ENCODE measurements at regions not wholly inside any gene's neighbourhood (a gene's known extent, or its start where the extent isn't known, plus 50 kb on each side); places are given as distances from the start of the nearest gene placed in this dataset.

GRCh38 chr5:93873211-93873736, 131.9 kb upstream of the POU5F2 start:
- TF ChIP-seq, protein P1, sequence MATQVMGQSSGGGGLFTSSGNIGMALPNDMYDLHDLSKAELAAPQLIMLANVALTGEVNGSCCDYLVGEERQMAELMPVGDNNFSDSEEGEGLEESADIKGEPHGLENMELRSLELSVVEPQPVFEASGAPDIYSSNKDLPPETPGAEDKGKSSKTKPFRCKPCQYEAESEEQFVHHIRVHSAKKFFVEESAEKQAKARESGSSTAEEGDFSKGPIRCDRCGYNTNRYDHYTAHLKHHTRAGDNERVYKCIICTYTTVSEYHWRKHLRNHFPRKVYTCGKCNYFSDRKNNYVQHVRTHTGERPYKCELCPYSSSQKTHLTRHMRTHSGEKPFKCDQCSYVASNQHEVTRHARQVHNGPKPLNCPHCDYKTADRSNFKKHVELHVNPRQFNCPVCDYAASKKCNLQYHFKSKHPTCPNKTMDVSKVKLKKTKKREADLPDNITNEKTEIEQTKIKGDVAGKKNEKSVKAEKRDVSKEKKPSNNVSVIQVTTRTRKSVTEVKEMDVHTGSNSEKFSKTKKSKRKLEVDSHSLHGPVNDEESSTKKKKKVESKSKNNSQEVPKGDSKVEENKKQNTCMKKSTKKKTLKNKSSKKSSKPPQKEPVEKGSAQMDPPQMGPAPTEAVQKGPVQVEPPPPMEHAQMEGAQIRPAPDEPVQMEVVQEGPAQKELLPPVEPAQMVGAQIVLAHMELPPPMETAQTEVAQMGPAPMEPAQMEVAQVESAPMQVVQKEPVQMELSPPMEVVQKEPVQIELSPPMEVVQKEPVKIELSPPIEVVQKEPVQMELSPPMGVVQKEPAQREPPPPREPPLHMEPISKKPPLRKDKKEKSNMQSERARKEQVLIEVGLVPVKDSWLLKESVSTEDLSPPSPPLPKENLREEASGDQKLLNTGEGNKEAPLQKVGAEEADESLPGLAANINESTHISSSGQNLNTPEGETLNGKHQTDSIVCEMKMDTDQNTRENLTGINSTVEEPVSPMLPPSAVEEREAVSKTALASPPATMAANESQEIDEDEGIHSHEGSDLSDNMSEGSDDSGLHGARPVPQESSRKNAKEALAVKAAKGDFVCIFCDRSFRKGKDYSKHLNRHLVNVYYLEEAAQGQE (IDR thresholded peaks at IDR 0.05; ENCODE audit: insufficient read depth in 1 of 2, low read depth in 2 of 2, low read length in 2 of 2): no peak
- TF ChIP-seq POLR2AphosphoS5 (IDR thresholded peaks at IDR 0.05; ENCODE audit: low read depth, low read length) (no peak), SIN3A (IDR thresholded peaks at IDR 0.05; ENCODE audit: borderline replicate concordance, insufficient read depth, low read length) (no peak), TAF1 (IDR thresholded peaks at IDR 0.05; ENCODE audit: borderline replicate concordance, insufficient read depth, low read length) (no peak), FOXP2 (optimal IDR thresholded peaks at IDR 0.05; ENCODE audit: borderline replicate concordance, extremely low read depth, extremely low read length, insufficient read depth) (no peak)

Data from PFSK-1 (cell line).